Caco-2 (cell line): ENCODE measurements at regions not wholly inside any gene's neighbourhood (a gene's known extent, or its start where the extent isn't known, plus 50 kb on each side); places are given as distances from the start of the nearest gene placed in this dataset.

Experiments
- BruUV-seq: library from RNA; stranded (reverse); fragments of 400-500 nt; replicated peaks from 2 replicates; lab custom pipeline; 2021; lab: Mats Ljungman, UMichigan
- CTCF ChIA-PET: fragments of 300-600 bp; sonication (Branson Sonifier 250); formaldehyde crosslinking; loops from one replicate; lab custom pipeline; 2022; ENCODE audit warnings: antibody characterized with exemption; lab: Charles Lee
- POLR2A ChIA-PET: fragments of 300-600 bp; sonication (Branson Sonifier 250); formaldehyde crosslinking; loops from one replicate; lab custom pipeline; 2022; ENCODE audit warnings: antibody characterized with exemption; lab: Charles Lee
- DNase-seq, 2 experiments: peaks; one replicate each; pipeline versions ENCODE4 v3.0.0 to v3.0.0-alpha.2; 2020 to 2022
- H3K27me3 ChIP-seq: replicated peaks from 2 replicates; pipeline ENCODE4 v1.6.0; 2011; ENCODE audit warnings: low read length; ENCODE audit not compliant: control insufficient read depth, insufficient read depth
- H3K36me3 ChIP-seq: 2 replicates; pipeline ENCODE4 v1.5.1; 2011; ENCODE audit warnings: low read length; ENCODE audit not compliant: control insufficient read depth, insufficient read depth
- H3K4me1 ChIP-seq: fragments of 250-450 bp; sonication (Bioruptor Pico); 2 replicates; pipeline ENCODE4 v1.5.1; 2020; ENCODE audit warnings: mild to moderate bottlenecking
- H3K4me3 ChIP-seq: 2 replicates; pipeline ENCODE4 v1.5.1; 2011; ENCODE audit warnings: low read depth, mild to moderate bottlenecking, control low read depth, low read length
- H3K9me3 ChIP-seq: fragments of 250-450 bp; sonication (Bioruptor Pico); 2 replicates; pipeline ENCODE4 v1.5.1; 2020; ENCODE audit warnings: mild to moderate bottlenecking, moderate library complexity
- H3K27ac Mint-ChIP-seq: one replicate; pipeline ENCODE4 v1.8.0; 2022; ENCODE audit warnings: mixed read lengths; ENCODE audit not compliant: unreplicated experiment
- H3K27me3 Mint-ChIP-seq: one replicate; pipeline ENCODE4 v1.8.0; 2022; ENCODE audit warnings: mixed read lengths; ENCODE audit not compliant: insufficient read depth, unreplicated experiment
- H3K36me3 Mint-ChIP-seq: one replicate; pipeline ENCODE4 v1.8.0; 2022; ENCODE audit warnings: mild to moderate bottlenecking, mixed read lengths; ENCODE audit not compliant: insufficient read depth, unreplicated experiment
- H3K4me1 Mint-ChIP-seq: one replicate; pipeline ENCODE4 v1.8.0; 2022; ENCODE audit warnings: low read depth, mixed read lengths; ENCODE audit not compliant: unreplicated experiment
- H3K4me3 Mint-ChIP-seq: one replicate; pipeline ENCODE4 v1.8.0; 2022; ENCODE audit warnings: mild to moderate bottlenecking, moderate library complexity, mixed read lengths; ENCODE audit not compliant: unreplicated experiment
- H3K9me3 Mint-ChIP-seq: one replicate; pipeline ENCODE4 v1.8.0; 2022; ENCODE audit warnings: mixed read lengths; ENCODE audit not compliant: unreplicated experiment
- intact Hi-C: fragments of 100-400 bp; cut with micrococcal nuclease; formaldehyde crosslinking; loops from one replicate; pipeline ENCODE4 v1.10.0; 2022; ENCODE audit not compliant: unreplicated experiment
- TF ChIP-seq, protein P1 (sequence below), 2 experiments: fragments of 200-600 bp in 1 of 2; IDR thresholded peaks; 1 replicate in 1 of 2; 2 replicates in 1 of 2; pipeline versions ENCODE4 v1.5.1 to v1.8.0; 2011 to 2022; ENCODE audit warnings: antibody characterized with exemption in 1 of 2, control low read depth in 1 of 2, inconsistent platforms in 1 of 2, low read depth in 1 of 2, low read length in 1 of 2, mild to moderate bottlenecking in 1 of 2, moderate library complexity in 1 of 2; ENCODE audit not compliant: insufficient read depth in 1 of 2, severe bottlenecking in 1 of 2, unreplicated experiment in 1 of 2

DNA sequence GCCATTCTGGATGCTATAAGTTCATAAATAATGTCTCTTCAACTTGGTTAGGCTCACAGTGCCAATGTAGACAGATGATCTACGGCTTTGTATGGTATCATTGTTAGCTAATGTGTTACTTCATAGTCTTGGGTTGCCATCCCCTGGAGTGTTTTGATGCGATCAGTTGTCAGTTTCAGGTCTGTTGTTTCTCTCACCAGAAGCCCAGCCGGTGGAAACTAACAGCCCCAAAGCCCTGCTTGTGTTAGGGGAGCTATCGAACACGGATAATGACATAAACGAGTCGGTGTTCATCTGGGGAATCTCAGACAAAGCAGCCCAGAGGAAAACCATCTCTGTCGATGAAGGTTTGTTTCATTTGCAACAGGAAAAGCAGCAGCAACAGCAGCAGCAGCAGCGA is 107.4 kb upstream of the ANKFN1 start:
- Histone ChIP-seq H3K36me3 (no peaks in the 10 kb centered on the region), H3K4me1 (0 out of 2 replicates have a peak, but pooled peaks cover 4% of the 10 kb centered on the region), H3K4me3 (no peak overlapping the region), H3K27me3 (no peaks in the 10 kb centered on the region), H3K9me3 (no peaks in the 10 kb centered on the region)
- no peaks in the 10 kb centered on the region for H3K36me3 Mint-ChIP-seq
- intact Hi-C loops = no loop called here
- DNase-seq = no peak
- TF ChIP-seq, protein P1, sequence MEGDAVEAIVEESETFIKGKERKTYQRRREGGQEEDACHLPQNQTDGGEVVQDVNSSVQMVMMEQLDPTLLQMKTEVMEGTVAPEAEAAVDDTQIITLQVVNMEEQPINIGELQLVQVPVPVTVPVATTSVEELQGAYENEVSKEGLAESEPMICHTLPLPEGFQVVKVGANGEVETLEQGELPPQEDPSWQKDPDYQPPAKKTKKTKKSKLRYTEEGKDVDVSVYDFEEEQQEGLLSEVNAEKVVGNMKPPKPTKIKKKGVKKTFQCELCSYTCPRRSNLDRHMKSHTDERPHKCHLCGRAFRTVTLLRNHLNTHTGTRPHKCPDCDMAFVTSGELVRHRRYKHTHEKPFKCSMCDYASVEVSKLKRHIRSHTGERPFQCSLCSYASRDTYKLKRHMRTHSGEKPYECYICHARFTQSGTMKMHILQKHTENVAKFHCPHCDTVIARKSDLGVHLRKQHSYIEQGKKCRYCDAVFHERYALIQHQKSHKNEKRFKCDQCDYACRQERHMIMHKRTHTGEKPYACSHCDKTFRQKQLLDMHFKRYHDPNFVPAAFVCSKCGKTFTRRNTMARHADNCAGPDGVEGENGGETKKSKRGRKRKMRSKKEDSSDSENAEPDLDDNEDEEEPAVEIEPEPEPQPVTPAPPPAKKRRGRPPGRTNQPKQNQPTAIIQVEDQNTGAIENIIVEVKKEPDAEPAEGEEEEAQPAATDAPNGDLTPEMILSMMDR (IDR thresholded peaks at IDR 0.05; ENCODE audit: insufficient read depth in 1 of 2, low read depth in 1 of 2, low read length in 1 of 2, severe bottlenecking in 1 of 2, unreplicated experiment in 1 of 2) = no peak
- no peaks in the 10 kb centered on the region for H3K9me3 Mint-ChIP-seq
- BruUV-seq = no TSS peak
- no peak overlapping the region for H3K27ac Mint-ChIP-seq
- H3K27me3 Mint-ChIP-seq = peaks cover 21% of the 10 kb centered on the region
- ChIA-PET POLR2A (no interaction called here), CTCF (no interaction called here)
- H3K4me1 Mint-ChIP-seq = no peaks in the 10 kb centered on the region
- no peak overlapping the region for H3K4me3 Mint-ChIP-seq

- BruUV-seq = no TSS peak
- no peak for DNase-seq
- no peaks in the 10 kb centered on the region for H3K9me3 Mint-ChIP-seq
- no peaks in the 10 kb centered on the region for H3K36me3 ChIP-seq
- H3K4me3 ChIP-seq = no peak overlapping the region
- no peaks in the 10 kb centered on the region for H3K27me3 ChIP-seq
- H3K27ac Mint-ChIP-seq = no peak overlapping the region
- H3K4me3 Mint-ChIP-seq = no peak overlapping the region
- peaks cover 2% of the 10 kb centered on the region; the same call in 1 of the 2 replicates for H3K9me3 ChIP-seq
- ChIA-PET CTCF (interaction anchor here (0.5 kb wide), 1 partner anchor 713 kb away, joined by 9 read pairs; no protein-coding TSS in a partner anchor), POLR2A (no interaction called here)
- peaks cover 20% of the 10 kb centered on the region for H3K27me3 Mint-ChIP-seq
- 0 out of 2 replicates have a peak, but pooled peaks cover 4% of the 10 kb centered on the region for H3K4me1 ChIP-seq
- H3K36me3 Mint-ChIP-seq = no peaks in the 10 kb centered on the region
- intact Hi-C loops = no loop called here
- no peaks in the 10 kb centered on the region for H3K4me1 Mint-ChIP-seq
- TF ChIP-seq, protein P1 (IDR thresholded peaks at IDR 0.05; ENCODE audit: insufficient read depth in 1 of 2, low read depth in 1 of 2, low read length in 1 of 2, severe bottlenecking in 1 of 2, unreplicated experiment in 1 of 2) = no peak
Measured at GRCh38 chr17:56047331-56047730, 105.9 kb upstream of the ANKFN1 start.

- H3K4me3 Mint-ChIP-seq = no peak overlapping the region
- no peaks in the 10 kb centered on the region for H3K4me1 ChIP-seq
- CTCF ChIA-PET = no interaction called here
- intact Hi-C loops = no loop called here
- no peaks in the 10 kb centered on the region for H3K27me3 ChIP-seq
- POLR2A ChIA-PET = no interaction called here
- no TSS peak for BruUV-seq
- H3K36me3 ChIP-seq = no peaks in the 10 kb centered on the region
- no peak overlapping the region for H3K27ac Mint-ChIP-seq
- TF ChIP-seq, protein P1 (IDR thresholded peaks at IDR 0.05; ENCODE audit: insufficient read depth in 1 of 2, low read depth in 1 of 2, low read length in 1 of 2, severe bottlenecking in 1 of 2, unreplicated experiment in 1 of 2) = no peak
- H3K27me3 Mint-ChIP-seq = peaks cover 4% of the 10 kb centered on the region
- no peaks in the 10 kb centered on the region for H3K36me3 Mint-ChIP-seq
- no peak overlapping the region for H3K4me3 ChIP-seq
- DNase-seq = no peak
- peaks cover 7% of the 10 kb centered on the region for H3K9me3 ChIP-seq
- no peaks in the 10 kb centered on the region for H3K4me1 Mint-ChIP-seq
- peaks cover 18% of the 10 kb centered on the region for H3K9me3 Mint-ChIP-seq
Measured at GRCh38 chr17:56057869-56058268, 95.4 kb upstream of the ANKFN1 start.
